ENCODE measurements at regions not wholly inside any gene's neighbourhood (a gene's known extent, or its start where the extent isn't known, plus 50 kb on each side); places are given as distances from the start of the nearest gene placed in this dataset.

DNA sequence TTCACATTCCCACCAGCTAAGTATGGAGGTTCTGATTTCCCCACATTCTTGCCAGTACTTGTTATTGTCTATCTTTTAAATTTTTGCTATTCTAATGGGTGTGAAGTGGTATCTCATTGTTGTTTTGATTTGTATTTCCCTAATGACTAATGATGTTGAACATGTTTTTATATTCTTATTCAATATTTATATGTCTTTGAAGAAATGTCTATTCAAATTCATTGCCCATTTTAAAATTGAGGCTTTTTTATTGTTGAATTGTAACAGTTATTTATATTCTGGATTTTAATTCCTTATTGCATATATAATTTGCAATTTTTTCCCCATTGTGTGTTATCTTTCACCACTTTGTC is 255.3 kb downstream of the EDEM1 start:
- TF ChIP-seq, protein P1, sequence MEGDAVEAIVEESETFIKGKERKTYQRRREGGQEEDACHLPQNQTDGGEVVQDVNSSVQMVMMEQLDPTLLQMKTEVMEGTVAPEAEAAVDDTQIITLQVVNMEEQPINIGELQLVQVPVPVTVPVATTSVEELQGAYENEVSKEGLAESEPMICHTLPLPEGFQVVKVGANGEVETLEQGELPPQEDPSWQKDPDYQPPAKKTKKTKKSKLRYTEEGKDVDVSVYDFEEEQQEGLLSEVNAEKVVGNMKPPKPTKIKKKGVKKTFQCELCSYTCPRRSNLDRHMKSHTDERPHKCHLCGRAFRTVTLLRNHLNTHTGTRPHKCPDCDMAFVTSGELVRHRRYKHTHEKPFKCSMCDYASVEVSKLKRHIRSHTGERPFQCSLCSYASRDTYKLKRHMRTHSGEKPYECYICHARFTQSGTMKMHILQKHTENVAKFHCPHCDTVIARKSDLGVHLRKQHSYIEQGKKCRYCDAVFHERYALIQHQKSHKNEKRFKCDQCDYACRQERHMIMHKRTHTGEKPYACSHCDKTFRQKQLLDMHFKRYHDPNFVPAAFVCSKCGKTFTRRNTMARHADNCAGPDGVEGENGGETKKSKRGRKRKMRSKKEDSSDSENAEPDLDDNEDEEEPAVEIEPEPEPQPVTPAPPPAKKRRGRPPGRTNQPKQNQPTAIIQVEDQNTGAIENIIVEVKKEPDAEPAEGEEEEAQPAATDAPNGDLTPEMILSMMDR (IDR thresholded peaks at IDR 0.05; ENCODE audit: borderline replicate concordance, extremely low read depth, low read length, poor library complexity, severe bottlenecking), result no peak
- no peak for TF ChIP-seq EZH2 (IDR thresholded peaks at IDR 0.05; ENCODE audit: borderline replicate concordance, low read depth, low read length, severe bottlenecking)

Data from DND-41 (cell line).